Choroid plexus epithelial cell (primary cell): ENCODE measurements at regions not wholly inside any gene's neighbourhood (a gene's known extent, or its start where the extent isn't known, plus 50 kb on each side); places are given as distances from the start of the nearest gene placed in this dataset.
"Not testable (repeated sequence)": the region's sequence is repeated elsewhere in the genome, so short reads cannot be mapped to it uniquely, and the experiment has no call there.

Source experiments
- DNase-seq: peaks from one replicate; pipeline ENCODE4 v3.0.0-alpha.2; 2010; ENCODE audit warnings: low read depth
- H3K4me3 ChIP-seq: 2 replicates; pipeline ENCODE4 v1.5.1; 2011; ENCODE audit warnings: low read depth, mild to moderate bottlenecking, control low read depth, low read length, moderate library complexity
- TF ChIP-seq, protein P1 (sequence below): conservative IDR thresholded peaks from 2 replicates; pipeline ENCODE4 v1.5.1; 2011; ENCODE audit warnings: low read depth, mild to moderate bottlenecking, control low read depth, inconsistent platforms, low read length, moderate library complexity

DNA sequence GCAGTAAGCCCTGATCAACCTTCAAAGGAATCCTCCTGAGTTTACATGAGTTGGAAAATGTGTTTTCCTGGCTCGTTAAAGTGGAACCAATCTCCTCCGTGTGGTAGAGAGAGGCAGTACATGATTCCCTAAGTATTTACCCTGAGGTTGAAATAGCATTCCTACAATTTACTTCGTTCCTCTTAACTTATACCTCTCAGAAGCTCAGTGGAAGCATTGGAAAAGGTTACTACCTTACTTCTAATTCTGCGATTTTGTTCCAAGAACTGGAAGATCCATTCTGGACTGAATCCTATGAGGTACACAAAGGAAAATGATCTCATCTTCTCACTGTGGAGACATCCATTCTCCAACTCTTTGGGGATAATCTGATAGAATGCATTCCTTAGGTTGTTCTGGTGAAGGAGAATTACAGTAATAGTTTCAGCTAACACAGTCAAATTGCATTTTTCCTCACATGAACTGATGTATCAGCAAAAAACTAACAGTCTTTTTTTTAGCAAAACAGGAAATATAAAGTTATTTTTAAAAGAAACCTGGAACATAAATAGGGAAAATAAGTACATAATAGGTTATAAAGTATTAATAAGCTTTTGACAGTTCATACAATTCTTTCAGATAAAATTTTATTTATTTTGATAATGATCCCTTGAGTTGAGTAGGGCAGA, 475.6 kb downstream of the PDZRN4 start:
- H3K4me3 ChIP-seq: no peak overlapping the region
- TF ChIP-seq, protein P1, sequence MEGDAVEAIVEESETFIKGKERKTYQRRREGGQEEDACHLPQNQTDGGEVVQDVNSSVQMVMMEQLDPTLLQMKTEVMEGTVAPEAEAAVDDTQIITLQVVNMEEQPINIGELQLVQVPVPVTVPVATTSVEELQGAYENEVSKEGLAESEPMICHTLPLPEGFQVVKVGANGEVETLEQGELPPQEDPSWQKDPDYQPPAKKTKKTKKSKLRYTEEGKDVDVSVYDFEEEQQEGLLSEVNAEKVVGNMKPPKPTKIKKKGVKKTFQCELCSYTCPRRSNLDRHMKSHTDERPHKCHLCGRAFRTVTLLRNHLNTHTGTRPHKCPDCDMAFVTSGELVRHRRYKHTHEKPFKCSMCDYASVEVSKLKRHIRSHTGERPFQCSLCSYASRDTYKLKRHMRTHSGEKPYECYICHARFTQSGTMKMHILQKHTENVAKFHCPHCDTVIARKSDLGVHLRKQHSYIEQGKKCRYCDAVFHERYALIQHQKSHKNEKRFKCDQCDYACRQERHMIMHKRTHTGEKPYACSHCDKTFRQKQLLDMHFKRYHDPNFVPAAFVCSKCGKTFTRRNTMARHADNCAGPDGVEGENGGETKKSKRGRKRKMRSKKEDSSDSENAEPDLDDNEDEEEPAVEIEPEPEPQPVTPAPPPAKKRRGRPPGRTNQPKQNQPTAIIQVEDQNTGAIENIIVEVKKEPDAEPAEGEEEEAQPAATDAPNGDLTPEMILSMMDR: peak; percentile 74
- DNase-seq: peak; percentile 71

DNA sequence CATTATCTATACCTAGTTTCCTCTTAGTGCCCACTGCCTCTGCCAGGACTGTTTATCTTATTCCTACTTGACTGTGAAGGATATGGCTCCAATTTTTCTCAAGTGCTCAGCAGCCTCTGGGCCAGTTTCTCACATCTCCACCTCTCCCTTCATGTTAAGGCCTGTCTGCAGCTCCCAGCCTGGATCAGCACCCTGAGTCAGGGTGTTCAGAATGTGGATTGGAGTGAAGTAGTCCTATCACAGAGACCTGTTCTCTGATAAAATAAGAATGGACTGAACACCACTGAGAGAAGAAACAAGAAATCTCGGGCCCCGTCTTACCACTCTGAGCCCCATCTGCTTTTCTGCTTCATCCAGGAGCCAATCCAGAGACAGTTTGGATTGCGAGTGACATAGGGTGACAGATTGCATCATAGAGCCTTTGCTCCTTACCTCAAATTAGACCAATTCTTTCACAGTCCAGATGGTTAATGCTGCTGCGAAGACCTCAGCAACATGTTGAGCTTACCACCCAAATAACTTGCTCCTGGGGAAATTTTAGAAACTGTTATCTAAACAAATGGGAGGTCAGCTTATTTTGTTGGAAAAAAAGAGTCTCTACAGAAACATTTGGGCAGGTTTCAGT, 473.1 kb downstream of the PDZRN4 start:
- no peak for DNase-seq
- H3K4me3 ChIP-seq: no peak overlapping the region
- TF ChIP-seq, protein P1: no peak

DNA sequence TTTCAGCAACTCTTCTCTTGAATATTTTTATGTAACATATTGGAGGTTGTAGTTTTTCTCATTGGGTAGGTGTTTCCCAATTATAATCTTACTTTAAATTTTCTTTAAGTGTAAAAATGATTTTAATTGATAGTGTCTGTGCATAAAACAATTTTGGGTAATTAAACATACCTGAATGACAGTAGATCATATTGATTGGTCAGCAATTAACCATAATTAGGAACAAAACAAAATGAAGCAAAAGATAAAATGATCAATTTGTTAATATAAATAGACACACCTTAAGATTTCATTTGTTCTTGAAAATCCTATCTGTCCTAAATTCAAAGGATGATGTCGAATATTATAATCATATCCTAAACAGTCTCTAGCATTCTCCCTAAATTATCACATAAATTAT, 468.3 kb downstream of the PDZRN4 start:
- no peak for DNase-seq
- TF ChIP-seq, protein P1: no peak
- no peak overlapping the region for H3K4me3 ChIP-seq

DNA sequence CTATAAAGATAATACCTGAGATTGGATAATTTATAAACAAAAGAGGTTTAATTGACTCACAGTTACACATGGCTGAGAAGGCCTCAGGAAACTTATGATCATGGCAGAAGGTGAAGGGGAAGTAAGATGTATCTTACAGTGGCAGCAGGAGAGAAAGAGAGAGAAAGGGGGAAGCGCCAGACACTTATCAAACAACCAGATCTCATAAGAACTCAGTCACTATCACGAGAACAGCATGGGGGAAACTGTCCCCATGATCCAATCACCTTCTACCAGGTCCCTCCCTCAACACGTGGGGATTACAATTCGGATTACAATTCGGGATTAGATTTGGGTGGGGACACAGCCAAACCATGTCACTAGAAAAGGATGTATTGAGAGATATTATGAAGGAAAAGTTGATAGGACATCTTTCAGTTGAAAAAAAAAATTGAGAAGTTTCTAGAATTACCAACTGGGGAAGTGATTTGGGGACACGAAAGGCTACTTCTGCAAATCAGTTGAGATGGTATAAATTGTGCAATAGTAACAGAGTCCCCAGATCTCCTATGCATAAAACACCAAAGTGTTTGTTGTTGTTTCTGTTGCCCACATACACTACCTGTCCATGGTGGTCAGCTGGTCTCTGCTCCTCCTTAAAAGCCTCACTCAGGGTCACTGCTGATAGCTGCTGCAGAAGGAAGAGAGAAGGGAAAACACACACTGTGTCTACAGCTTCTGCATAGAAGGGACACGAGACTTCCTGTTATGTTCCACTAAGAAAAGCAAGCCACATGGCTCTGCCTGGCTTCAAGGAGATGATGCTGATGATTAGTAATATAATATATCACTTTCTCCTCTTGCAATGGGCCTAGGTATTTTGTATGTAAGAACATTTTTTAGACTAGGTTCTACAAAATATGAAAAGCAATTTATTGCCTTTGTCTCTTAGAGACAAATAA, 465.5 kb downstream of the PDZRN4 start:
- DNase-seq: no peak
- H3K4me3 ChIP-seq: no peak overlapping the region
- TF ChIP-seq, protein P1: no peak

DNA sequence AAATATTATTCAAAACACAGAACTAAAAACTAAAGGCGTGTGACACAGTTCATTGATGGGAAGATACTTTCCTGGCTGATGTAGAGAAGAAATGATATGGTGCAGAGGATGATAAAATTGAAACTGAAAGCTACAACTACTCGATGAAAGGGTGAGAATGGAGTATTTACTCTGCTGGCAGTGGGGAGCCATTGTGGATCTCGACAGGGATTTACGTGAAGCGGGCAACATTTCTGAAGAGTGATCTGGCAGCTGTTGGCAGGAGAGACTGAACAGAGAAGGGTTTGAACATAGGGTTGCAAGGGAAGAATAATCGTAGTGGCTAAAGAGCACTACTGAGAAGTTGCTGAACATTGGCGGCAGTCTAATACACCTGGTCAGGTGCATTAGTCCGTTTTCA, 464.9 kb downstream of the PDZRN4 start:
- no peak overlapping the region for H3K4me3 ChIP-seq
- no peak for DNase-seq
- TF ChIP-seq, protein P1: no peak

DNA sequence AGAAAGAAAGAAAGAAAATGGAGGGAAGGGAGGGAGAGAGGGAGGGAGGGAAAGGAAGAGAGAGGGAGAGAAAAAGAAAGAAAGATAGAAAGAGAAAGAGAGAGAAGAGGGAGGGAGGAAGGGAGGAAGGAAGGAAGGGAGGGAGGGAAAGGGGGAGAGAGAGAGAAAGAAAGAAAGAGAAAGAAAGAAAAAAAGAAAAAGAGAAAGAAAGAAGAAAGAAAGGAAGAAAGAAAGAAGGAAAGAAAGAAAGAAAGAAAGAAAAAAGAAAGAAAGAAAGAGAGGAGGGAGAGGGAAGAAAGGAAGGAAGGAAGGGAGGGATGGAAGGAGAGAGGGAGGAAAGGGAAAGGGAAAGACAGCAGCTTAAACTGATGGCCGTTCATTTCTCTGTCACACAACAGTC, 457.5 kb downstream of the PDZRN4 start:
- TF ChIP-seq, protein P1: no peak
- no peak overlapping the region for H3K4me3 ChIP-seq

DNA sequence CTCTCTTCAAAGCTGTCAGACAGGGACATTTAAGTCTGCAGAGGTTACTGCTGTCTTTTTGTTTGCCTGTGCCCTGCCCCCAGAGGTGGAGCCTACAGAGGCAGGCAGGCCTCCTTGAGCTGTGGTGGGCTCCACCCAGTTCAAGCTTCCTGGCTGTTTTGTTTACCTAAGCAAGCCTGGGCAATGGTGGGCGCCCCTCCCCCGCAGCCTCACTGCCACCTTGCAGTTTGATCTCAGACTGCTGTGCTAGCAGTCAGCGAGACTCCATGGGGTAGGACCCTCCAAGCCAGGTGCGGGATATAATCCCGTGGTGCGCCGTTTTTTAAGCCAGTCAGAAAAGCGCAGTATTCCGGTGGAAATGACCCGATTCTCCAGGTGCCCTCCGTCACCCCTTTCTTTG, 454.7 kb downstream of the PDZRN4 start:
- not testable (repeated sequence) for DNase-seq

More for the DNA sequence above, 457.5 kb downstream of the PDZRN4 start:
- no peak for DNase-seq

More for the DNA sequence above, 454.7 kb downstream of the PDZRN4 start:
- H3K4me3 ChIP-seq: not testable (repeated sequence)
